GM12801 (cell line): ENCODE measurements at regions not wholly inside any gene's neighbourhood (a gene's known extent, or its start where the extent isn't known, plus 50 kb on each side); places are given as distances from the start of the nearest gene placed in this dataset.

Experiments used
- TF ChIP-seq, protein P1 (sequence below): IDR thresholded peaks from one replicate; pipeline ENCODE4 v1.5.1; 2011; ENCODE audit warnings: control low read depth; ENCODE audit not compliant: insufficient read length; ENCODE audit errors: extremely low read depth

- TF ChIP-seq, protein P1, sequence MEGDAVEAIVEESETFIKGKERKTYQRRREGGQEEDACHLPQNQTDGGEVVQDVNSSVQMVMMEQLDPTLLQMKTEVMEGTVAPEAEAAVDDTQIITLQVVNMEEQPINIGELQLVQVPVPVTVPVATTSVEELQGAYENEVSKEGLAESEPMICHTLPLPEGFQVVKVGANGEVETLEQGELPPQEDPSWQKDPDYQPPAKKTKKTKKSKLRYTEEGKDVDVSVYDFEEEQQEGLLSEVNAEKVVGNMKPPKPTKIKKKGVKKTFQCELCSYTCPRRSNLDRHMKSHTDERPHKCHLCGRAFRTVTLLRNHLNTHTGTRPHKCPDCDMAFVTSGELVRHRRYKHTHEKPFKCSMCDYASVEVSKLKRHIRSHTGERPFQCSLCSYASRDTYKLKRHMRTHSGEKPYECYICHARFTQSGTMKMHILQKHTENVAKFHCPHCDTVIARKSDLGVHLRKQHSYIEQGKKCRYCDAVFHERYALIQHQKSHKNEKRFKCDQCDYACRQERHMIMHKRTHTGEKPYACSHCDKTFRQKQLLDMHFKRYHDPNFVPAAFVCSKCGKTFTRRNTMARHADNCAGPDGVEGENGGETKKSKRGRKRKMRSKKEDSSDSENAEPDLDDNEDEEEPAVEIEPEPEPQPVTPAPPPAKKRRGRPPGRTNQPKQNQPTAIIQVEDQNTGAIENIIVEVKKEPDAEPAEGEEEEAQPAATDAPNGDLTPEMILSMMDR = no peak
Observed at GRCh38 chr5:165327631-165328030, 1822.2 kb downstream of the MAT2B start.

DNA sequence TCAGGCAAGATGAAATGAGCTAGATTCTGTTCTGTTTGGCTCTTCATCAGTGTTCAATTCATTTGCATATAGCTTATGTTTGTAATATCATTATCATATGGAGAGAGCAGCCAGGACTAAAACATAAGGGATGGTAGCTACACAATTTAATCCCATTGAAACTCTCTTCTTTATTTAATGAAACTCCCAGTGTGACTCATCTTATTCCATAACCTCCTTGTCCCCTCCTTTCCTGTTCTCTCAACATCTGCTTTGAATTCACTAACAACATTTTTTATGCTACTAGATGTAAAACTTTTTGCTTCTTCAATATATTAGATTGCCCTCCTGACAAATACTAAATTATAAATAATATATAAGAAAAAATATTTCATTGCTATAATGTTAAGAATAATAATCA, 1823.4 kb downstream of the MAT2B start:
- TF ChIP-seq, protein P1 = no peak

DNA sequence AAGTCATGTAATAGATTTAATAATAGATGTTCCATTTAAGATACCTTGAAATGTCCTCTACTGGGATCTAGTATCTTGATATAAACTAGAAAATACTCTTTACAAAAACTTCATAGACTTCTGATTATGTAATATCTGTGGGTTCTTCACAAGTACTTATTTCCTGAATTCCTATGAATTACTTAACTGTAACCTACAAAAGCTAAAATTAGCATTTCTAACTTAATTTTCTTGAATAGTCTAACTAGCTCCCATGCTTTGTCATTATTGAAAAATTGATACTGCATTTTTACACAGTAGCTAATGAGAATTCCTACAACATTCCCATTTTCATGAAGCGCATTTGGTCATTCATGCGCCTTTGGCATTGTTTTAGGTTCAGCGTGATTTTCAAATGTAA, 1828.2 kb downstream of the MAT2B start:
- TF ChIP-seq, protein P1 = no peak

DNA sequence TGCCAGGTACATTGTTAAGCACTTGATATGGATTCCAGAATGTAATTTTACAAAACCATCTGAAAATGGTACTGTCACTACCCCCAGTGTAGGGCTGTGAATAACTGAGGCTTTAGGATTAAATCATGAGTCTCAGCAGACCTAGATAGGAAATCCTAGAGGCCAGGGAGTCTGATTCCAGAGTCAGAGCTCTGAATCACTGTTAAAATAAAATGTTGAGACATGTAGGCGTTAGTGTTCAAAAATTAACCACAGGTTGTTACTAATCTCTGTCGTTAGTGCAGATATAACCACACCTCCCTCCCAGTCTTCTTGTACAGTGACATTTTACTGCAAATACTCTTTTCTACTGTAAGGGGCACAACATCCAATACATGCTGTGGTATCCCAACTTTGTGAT, 1828.8 kb downstream of the MAT2B start:
- TF ChIP-seq, protein P1 = no peak

DNA sequence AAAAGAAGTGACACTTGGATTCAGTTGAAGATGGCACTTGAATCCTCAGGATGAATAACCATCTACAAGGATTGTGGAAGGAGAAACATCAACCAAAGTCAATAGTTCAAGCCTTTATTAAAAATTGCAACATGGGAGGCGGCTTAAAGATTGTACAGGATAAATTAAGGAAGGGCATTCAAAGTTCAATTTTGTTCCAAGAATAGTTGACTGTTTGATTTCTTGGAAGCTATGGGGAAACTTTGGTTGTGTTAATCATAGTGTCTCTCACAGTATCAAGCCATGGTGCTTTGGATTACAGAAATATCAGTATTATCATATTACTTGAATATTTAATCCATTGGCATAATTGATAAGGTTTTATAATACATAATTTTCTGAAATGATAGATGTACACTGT, 1844.3 kb downstream of the MAT2B start:
- TF ChIP-seq, protein P1 = no peak

GRCh38 chr5:165351342-165351741, 1845.9 kb downstream of the MAT2B start:
- TF ChIP-seq, protein P1 = no peak

- TF ChIP-seq, protein P1 = no peak
Observed at GRCh38 chr5:165360366-165360765, 1854.9 kb downstream of the MAT2B start.
